GM12874 (cell line): ENCODE measurements at regions not wholly inside any gene's neighbourhood (a gene's known extent, or its start where the extent isn't known, plus 50 kb on each side); places are given as distances from the start of the nearest gene placed in this dataset.

Experiments
- TF ChIP-seq, protein P1 (sequence below): IDR thresholded peaks from 2 replicates; pipeline ENCODE4 v1.5.1; 2011; ENCODE audit warnings: low read depth, mild to moderate bottlenecking, control low read depth, low read length, moderate library complexity; ENCODE audit not compliant: insufficient read depth

DNA sequence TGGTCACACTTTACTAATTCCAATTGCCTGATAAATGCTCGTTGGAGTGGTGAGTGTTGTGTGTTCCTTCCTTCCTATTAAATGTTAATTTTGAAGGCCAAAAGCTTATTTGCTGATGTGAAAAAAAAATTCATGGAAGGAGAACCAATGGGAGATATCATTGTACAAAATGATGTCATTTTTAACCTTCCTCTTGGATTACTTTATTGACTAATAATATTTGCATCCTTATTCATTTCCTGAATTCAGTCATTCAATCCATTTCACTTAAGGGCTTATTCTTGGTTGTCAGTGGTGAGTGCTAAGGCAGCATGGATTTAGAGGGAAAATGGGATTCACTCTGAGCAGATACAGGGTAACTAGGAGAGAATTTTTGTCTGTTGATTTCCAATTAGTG, 216.0 kb upstream of the HTR2A start:
- TF ChIP-seq, protein P1, sequence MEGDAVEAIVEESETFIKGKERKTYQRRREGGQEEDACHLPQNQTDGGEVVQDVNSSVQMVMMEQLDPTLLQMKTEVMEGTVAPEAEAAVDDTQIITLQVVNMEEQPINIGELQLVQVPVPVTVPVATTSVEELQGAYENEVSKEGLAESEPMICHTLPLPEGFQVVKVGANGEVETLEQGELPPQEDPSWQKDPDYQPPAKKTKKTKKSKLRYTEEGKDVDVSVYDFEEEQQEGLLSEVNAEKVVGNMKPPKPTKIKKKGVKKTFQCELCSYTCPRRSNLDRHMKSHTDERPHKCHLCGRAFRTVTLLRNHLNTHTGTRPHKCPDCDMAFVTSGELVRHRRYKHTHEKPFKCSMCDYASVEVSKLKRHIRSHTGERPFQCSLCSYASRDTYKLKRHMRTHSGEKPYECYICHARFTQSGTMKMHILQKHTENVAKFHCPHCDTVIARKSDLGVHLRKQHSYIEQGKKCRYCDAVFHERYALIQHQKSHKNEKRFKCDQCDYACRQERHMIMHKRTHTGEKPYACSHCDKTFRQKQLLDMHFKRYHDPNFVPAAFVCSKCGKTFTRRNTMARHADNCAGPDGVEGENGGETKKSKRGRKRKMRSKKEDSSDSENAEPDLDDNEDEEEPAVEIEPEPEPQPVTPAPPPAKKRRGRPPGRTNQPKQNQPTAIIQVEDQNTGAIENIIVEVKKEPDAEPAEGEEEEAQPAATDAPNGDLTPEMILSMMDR = no peak

DNA sequence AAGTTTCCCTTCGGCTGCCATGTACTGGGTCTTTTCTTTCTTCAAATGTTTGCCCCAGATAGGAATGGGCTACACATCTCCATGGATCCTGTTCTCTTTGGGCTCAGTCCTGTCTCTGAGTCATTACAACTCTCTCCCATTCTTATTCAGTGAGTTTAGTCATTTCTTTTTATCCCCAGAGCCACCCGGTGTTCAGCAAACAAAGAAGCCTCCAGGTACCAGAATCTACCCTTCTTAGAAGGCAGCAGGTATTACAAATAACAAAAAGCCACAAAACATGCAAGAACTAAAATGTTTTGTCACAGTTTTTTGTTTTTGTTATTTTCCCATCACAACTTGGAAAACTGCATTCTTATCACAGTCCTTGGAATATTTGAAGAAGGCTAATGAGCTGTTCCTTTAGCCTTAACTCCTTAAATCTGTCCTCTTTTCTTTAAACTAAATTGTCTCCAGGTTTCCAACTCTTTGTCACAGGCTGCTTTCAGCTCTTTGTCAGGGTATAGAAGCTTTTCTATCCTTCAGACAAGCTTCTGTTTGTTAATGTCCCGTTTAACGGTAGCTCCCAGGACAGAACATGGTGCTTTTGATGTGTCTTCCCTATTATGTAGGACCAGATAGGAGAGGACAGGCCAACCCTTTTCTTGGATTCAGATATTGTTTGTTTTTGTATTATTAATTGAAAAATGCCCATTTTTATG, 215.5 kb upstream of the HTR2A start:
- TF ChIP-seq, protein P1 = no peak

DNA sequence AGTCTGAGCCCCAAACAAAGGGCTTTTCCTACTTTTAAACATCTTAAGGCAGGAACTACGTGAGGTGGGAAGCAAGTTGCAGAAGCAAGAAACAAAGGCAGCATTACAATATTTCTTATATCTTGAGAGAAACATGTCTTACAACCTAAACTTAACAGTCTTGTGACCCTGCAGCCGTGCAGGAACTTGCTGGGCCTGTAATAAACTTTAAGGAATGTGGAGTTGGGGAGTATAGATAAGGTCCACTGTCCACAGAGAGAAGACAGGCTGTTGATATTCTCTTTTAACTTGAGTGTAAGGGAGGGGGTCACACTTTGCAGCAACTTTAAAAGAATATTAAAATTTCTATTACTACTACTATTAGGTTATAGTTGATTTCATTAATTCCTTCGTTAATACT, 214.6 kb upstream of the HTR2A start:
- TF ChIP-seq, protein P1 = no peak

GRCh38 chr13:47110833-47111240, 214.0 kb upstream of the HTR2A start:
- TF ChIP-seq, protein P1 = no peak

- TF ChIP-seq, protein P1 = no peak
These were observed 213.3 kb upstream of the HTR2A start for GRCh38 chr13:47110141-47110540.

- TF ChIP-seq, protein P1 = no peak
These were observed 212.2 kb upstream of the HTR2A start for GRCh38 chr13:47109028-47109427.

DNA sequence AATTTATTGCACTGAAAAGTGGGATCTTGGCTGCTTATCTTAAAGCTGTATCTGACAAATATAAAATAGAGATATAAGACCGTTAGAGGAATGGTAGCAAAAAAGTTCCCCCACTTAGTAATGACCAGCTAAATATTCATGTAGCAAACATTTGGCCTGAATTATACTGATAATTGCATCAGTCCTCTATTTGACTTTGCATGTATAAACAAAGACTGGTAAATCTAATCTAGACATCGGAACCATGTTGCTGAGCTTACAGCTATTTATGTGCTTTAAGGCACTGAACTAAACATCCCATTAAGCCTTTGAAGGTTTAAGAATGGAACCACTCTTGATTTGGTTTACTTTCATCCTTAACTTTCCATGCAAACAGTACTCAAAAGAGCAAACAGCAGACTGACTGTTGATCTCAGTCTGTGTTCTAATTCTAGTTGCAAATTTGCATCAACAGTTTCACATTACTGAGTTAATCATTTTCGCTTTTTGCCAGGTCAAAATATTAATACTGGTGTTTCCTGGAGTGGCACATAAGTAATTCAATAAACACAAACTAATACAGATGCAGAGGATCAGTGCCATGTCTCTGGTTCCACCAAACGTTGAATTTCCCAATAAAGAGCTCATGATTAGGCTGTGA, 203.5 kb upstream of the HTR2A start:
- TF ChIP-seq, protein P1 = no peak
